Transverse colon (tissue), 4 donors: ENCODE measurements at regions not wholly inside any gene's neighbourhood (a gene's known extent, or its start where the extent isn't known, plus 50 kb on each side); places are given as distances from the start of the nearest gene placed in this dataset.

Source experiments
- DNase-seq: peaks from one replicate; pipeline ENCODE4 v3.0.0-alpha.2; 2019
- H3K27ac ChIP-seq, 4 donors: fragments of 200-600 bp; sonication (generic); 2 replicates each; pipeline ENCODE4 v1.5.1; 2016 to 2018; ENCODE audit warnings: inconsistent platforms in 4 of 4
- H3K27me3 ChIP-seq: fragments of 200-600 bp; sonication (generic); 2 replicates; pipeline ENCODE4 v1.5.1; 2017; ENCODE audit warnings: inconsistent platforms
- H3K36me3 ChIP-seq, 4 donors: fragments of 200-600 bp; sonication (generic); 2 replicates each; pipeline ENCODE4 v1.5.1; 2017 to 2019; ENCODE audit warnings: inconsistent platforms in 4 of 4
- H3K4me1 ChIP-seq, 4 donors: fragments of 200-600 bp; sonication (generic); 2 replicates each; pipeline ENCODE4 v1.5.1; 2017 to 2020; ENCODE audit warnings: inconsistent platforms in 4 of 4
- H3K4me3 ChIP-seq, 4 donors: fragments of 200-600 bp; sonication (generic); 1 replicate in 1 of 4; 2 replicates in 3 of 4; pipeline versions ENCODE4 v1.5.1 to v1.6.1; 2017 to 2019; ENCODE audit warnings: inconsistent platforms in 4 of 4
- H3K9me3 ChIP-seq, 2 donors: fragments of 200-600 bp; sonication (generic); 2 replicates each; pipeline ENCODE4 v1.5.1; 2017 to 2019; ENCODE audit warnings: inconsistent platforms in 2 of 2
- EP300 ChIP-seq: sonication (generic); formaldehyde crosslinking; IDR thresholded peaks from one replicate; pipeline ENCODE4 v1.6.1; 2017; ENCODE audit warnings: antibody characterized with exemption, low read depth
- POLR2A ChIP-seq: fragments of 450-650 bp; IDR thresholded peaks from one replicate; pipeline ENCODE4 v1.6.1; 2016; ENCODE audit warnings: antibody characterized with exemption, mild to moderate bottlenecking, moderate library complexity
- POLR2AphosphoS5 ChIP-seq, 3 donors: sonication (generic); formaldehyde crosslinking; IDR thresholded peaks; one replicate each; pipeline ENCODE4 v1.6.1; 2016; ENCODE audit warnings: antibody characterized with exemption in 3 of 3
- WGBS, 2 donors: methylation state at CpG; one replicate each; pipeline ENCODE4 v1.1.5; 2018; ENCODE audit warnings: low coverage in 1 of 2; 5-methylcytosine and 5-hydroxymethylcytosine counted together
- in situ Hi-C, 4 donors: fragments of 200-750 bp; cut with MboI; loops; one replicate each; pipeline versions ENCODE4 v1.15.0 to v1.15.1; 2017; ENCODE audit warnings: low sequenced_read_pairs in 3 of 4, low pct_ligation_motif_present in 1 of 4, low pct_unique_long_range_greater_than_20kb in 1 of 4
- intact Hi-C: fragments of 100-400 bp; cut with DNase I; formaldehyde crosslinking; loops from one replicate; pipeline ENCODE4 v1.15.1; 2023; ENCODE audit warnings: low total_unique reads
- TF ChIP-seq, protein P1 (sequence below), 5 experiments: fragments of 200-600 bp in 3 of 5; fragments of 450-650 bp in 2 of 5; sonication (generic) in 3 of 5; IDR thresholded peaks; 1 replicate in 2 of 5; 2 replicates in 3 of 5; pipeline ENCODE4 v1.5.1; 2016 to 2017; ENCODE audit warnings: antibody characterized with exemption in 5 of 5, inconsistent platforms in 3 of 5, mild to moderate bottlenecking in 2 of 5, moderate library complexity in 1 of 5

DNA sequence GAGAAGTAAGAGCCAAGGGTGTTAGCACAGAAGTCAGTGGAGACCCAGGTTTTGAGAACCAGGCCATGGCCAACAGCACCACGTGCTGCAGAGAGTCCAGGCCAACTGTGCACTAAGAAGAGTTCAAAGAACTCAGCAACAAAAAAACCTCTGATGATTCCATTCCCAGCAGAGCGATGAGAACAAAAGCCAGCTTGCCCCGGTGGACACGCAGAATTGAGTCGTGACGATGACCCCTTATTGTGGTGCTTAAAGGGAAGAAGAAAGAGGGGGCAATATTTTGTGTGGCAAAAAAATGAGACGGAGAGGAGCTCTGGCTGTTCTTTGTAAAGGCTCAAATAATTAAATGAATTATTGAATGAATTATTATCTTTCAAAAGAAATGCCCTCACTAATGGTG is 468.3 kb upstream of the AUTS2 start:
- no peak for DNase-seq
- TF ChIP-seq POLR2A = no peak
- TF ChIP-seq POLR2AphosphoS5 (IDR thresholded peaks at IDR 0.05) = no peak
- TF ChIP-seq, protein P1, sequence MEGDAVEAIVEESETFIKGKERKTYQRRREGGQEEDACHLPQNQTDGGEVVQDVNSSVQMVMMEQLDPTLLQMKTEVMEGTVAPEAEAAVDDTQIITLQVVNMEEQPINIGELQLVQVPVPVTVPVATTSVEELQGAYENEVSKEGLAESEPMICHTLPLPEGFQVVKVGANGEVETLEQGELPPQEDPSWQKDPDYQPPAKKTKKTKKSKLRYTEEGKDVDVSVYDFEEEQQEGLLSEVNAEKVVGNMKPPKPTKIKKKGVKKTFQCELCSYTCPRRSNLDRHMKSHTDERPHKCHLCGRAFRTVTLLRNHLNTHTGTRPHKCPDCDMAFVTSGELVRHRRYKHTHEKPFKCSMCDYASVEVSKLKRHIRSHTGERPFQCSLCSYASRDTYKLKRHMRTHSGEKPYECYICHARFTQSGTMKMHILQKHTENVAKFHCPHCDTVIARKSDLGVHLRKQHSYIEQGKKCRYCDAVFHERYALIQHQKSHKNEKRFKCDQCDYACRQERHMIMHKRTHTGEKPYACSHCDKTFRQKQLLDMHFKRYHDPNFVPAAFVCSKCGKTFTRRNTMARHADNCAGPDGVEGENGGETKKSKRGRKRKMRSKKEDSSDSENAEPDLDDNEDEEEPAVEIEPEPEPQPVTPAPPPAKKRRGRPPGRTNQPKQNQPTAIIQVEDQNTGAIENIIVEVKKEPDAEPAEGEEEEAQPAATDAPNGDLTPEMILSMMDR (IDR thresholded peaks at IDR 0.05) = no peak
- no peaks in the 10 kb centered on the region for H3K27me3 ChIP-seq
- no peaks in the 10 kb centered on the region for H3K9me3 ChIP-seq
- H3K4me3 ChIP-seq = no peak overlapping the region
- 75 to 76% methylated on average over 6 to 7 of the region's 7 CpGs for WGBS, 2 donors
- no peak overlapping the region for H3K27ac ChIP-seq
- H3K36me3 ChIP-seq = no peaks in the 10 kb centered on the region
- H3K4me1 ChIP-seq = no peaks in the 10 kb centered on the region
- in situ Hi-C loops = no loop called here
- intact Hi-C loops = no loop called here

DNA sequence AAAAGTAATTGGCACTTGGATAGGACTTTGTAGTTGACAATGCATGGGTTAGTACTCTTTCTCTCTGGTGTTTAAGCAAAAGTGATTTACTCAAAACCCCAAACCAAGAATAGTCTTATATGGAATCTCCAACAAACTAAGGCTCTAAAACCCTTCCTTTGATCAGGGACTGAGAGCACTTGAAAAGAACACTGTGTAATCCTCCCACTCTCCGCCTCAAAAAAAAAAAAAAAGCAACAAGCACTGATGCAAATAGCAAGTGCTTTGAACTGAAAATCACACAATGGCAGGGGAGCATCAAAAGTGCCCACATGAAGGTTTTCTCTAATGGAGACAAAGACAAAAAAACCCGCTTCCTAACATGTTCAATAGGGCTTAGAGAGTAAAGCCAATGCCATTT is 467.9 kb upstream of the AUTS2 start:
- 69 to 82% methylated on average over 2 of the region's 2 CpGs for WGBS, 2 donors
- H3K9me3 ChIP-seq = no peaks in the 10 kb centered on the region
- in situ Hi-C loops = no loop called here

DNA sequence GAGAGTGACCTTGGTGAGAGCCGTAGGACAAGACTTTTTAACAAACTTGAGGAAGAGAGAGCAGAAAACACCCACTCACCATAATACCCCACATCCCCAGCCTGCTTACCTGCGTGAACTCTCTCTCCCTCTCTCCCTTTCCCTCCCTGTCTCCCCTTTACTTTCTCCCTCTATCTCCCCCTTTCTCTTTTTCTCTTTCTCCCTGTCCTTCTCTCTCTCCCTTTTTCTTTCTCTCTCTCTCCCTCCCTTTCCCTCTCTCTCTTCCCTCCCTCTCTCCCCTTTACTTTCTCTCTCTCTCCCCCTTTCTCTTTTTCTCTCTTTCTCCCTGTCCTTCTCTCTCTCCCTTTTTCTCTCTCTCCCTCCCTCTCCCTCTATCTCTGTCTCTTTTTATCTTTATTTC is 464.0 kb upstream of the AUTS2 start:
- Histone ChIP-seq H3K4me1 (no peaks in the 10 kb centered on the region), H3K36me3 (no peaks in the 10 kb centered on the region), H3K27me3 (no peaks in the 10 kb centered on the region), H3K27ac (no peak overlapping the region), H3K9me3 (peaks cover 11 to 15% of the 10 kb centered on the region in 2 donors), H3K4me3 (no peak overlapping the region)
- in situ Hi-C loops = no loop called here
- TF ChIP-seq EP300 (no peak), POLR2A (no peak), POLR2AphosphoS5 (IDR thresholded peaks at IDR 0.05) (no peak)
- TF ChIP-seq, protein P1 (IDR thresholded peaks at IDR 0.05) = no peak
- intact Hi-C loops = no loop called here
- WGBS, 2 donors = 50 to 72% methylated on average over 1 to 2 of the region's 2 CpGs
- DNase-seq = no peak

More for the DNA sequence above, 467.9 kb upstream of the AUTS2 start:
- no peak for TF ChIP-seq POLR2A
- TF ChIP-seq EP300 = no peak
- TF ChIP-seq, protein P1 (IDR thresholded peaks at IDR 0.05) = no peak
- no peak for TF ChIP-seq POLR2AphosphoS5 (IDR thresholded peaks at IDR 0.05)
- H3K4me1 ChIP-seq = no peaks in the 10 kb centered on the region
- H3K27me3 ChIP-seq = no peaks in the 10 kb centered on the region
- H3K36me3 ChIP-seq = no peaks in the 10 kb centered on the region
- intact Hi-C loops = no loop called here
- H3K27ac ChIP-seq = no peak overlapping the region
- no peak for DNase-seq
- no peak overlapping the region for H3K4me3 ChIP-seq

DNA sequence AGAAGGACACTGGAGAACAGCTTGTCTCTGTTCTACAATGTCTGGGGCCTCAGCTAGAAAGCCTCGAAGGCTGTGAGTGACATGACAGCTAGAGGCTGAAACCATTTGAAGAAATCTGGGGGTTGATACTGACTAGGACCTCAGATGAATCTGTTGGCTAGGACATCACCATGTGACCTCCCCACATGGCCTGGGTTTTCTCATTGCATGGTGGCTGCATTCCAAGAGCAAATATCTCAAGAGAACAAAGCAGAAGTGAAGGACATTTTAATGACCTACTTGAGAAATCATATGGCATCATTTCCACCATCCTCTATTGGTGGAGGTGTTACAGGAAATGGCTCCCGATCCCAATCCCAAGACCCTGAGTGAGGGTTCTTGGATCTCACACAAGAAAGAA is 450.6 kb upstream of the AUTS2 start:
- whole genome bisulfite sequencing, 2 donors = 40 to 76% methylated on average over 1 to 2 of the region's 2 CpGs
- TF ChIP-seq POLR2AphosphoS5 (IDR thresholded peaks at IDR 0.05) (peak in 1 of 3 donors; percentile 69), EP300 (no peak)
- TF ChIP-seq, protein P1 (IDR thresholded peaks at IDR 0.05) = no peak
- no peak for DNase-seq
- H3K27me3 ChIP-seq = no peaks in the 10 kb centered on the region
- in situ Hi-C loops = no loop called here
- intact Hi-C loops = no loop called here
- H3K4me3 ChIP-seq = no peak overlapping the region
- no peaks in the 10 kb centered on the region for H3K36me3 ChIP-seq
- no peak overlapping the region for H3K27ac ChIP-seq
- H3K4me1 ChIP-seq = peaks cover 0 to 4% (median 0%) of the 10 kb centered on the region in 4 donors
- H3K9me3 ChIP-seq = no peaks in the 10 kb centered on the region
